ENCODE measurements at regions not wholly inside any gene's neighbourhood (a gene's known extent, or its start where the extent isn't known, plus 50 kb on each side); places are given as distances from the start of the nearest gene placed in this dataset.

- TF ChIP-seq CTCF (IDR thresholded peaks at IDR 0.05; ENCODE audit: low read depth, low read length, poor library complexity, severe bottlenecking), result no peak
- TF ChIP-seq EZH2phosphoT487 (IDR thresholded peaks at IDR 0.05; ENCODE audit: borderline replicate concordance, low read length), result no peak
Measured at GRCh38 chr6:14695579-14695978, 550.3 kb upstream of the JARID2 start.
